ENCODE measurements at regions not wholly inside any gene's neighbourhood (a gene's known extent, or its start where the extent isn't known, plus 50 kb on each side); places are given as distances from the start of the nearest gene placed in this dataset.

DNA sequence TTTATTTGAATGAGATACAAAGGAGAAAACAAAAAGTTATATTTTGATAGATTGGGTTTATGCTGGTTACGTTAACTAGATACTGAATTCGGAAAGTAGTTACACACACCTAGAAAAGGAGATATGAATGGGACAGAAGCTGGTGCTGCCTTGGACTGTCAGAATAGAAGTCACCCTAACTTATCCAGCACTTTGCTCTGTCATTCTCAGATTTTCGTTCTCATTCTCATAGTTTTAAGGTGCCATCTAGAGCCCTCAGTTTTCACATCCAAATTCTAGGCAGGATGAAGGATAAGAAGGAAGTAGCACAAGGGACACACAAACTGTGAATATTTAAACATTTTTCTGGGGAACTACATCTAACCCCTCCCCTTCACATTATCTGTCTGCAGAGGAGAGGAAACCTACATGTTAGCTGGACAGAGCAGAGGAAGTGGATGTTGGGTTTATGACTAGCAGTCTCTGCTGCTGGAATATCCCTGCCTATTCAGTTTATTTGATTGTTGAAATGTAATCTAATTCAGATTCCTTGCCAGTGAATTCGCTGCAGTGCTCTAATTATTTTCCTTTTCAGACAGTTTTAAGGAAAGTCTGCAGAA lies 521.9 kb downstream of the FAT4 start:
- H3K4me3 ChIP-seq (replicated peaks in 1 of 3; ENCODE audit: insufficient read depth in 1 of 3, low read depth in 1 of 3, low read length in 3 of 3), result no peak overlapping the region
- no peaks in the 10 kb centered on the region for H4K20me1 ChIP-seq (replicated peaks; ENCODE audit: control insufficient read depth, extremely low read depth, insufficient read depth, low read length)
- FAIRE-seq (no peak), DNase-seq (ENCODE audit: low read depth, low spot score) (peak; percentile 11)
- no peak overlapping the region for H3K27ac ChIP-seq (ENCODE audit: insufficient read depth, low read depth, low read length)
- peaks cover 3% of the 10 kb centered on the region for H3K4me1 ChIP-seq (ENCODE audit: control insufficient read depth, extremely low read depth, insufficient read depth, low read length)
- CTCF ChIA-PET, result no interaction called here
- H2AFZ ChIP-seq (ENCODE audit: low read depth, low read length), result no peak overlapping the region
- no peak overlapping the region for H3K9ac ChIP-seq (replicated peaks; ENCODE audit: extremely low read depth, insufficient read depth, low read length)
- POLR2A ChIA-PET, result no interaction called here
- intact Hi-C loops (cut with micrococcal nuclease), result no loop called here
- TF ChIP-seq JUN (IDR thresholded peaks at IDR 0.05; ENCODE audit: borderline replicate concordance, insufficient read depth, insufficient read length, low read depth), result no peak
- no peak for TF ChIP-seq EZH2 (IDR thresholded peaks at IDR 0.05; ENCODE audit: borderline replicate concordance, low read depth, low read length, severe bottlenecking)
- no peak for TF ChIP-seq FOS (IDR thresholded peaks at IDR 0.05; ENCODE audit: borderline replicate concordance, insufficient read depth, low read length)
- no peak for TF ChIP-seq MYC (IDR thresholded peaks at IDR 0.05; ENCODE audit: low read depth, low read length)
- TF ChIP-seq MAX (IDR thresholded peaks at IDR 0.05; ENCODE audit: insufficient read depth, insufficient read length), result no peak
- no peak for TF ChIP-seq GATA2 (IDR thresholded peaks at IDR 0.05; ENCODE audit: insufficient read depth, insufficient read length, low read depth, low read length)
- TF ChIP-seq POLR2A (IDR thresholded peaks at IDR 0.05; ENCODE audit: low read depth, low read length), result no peak
- TF ChIP-seq, protein P1, sequence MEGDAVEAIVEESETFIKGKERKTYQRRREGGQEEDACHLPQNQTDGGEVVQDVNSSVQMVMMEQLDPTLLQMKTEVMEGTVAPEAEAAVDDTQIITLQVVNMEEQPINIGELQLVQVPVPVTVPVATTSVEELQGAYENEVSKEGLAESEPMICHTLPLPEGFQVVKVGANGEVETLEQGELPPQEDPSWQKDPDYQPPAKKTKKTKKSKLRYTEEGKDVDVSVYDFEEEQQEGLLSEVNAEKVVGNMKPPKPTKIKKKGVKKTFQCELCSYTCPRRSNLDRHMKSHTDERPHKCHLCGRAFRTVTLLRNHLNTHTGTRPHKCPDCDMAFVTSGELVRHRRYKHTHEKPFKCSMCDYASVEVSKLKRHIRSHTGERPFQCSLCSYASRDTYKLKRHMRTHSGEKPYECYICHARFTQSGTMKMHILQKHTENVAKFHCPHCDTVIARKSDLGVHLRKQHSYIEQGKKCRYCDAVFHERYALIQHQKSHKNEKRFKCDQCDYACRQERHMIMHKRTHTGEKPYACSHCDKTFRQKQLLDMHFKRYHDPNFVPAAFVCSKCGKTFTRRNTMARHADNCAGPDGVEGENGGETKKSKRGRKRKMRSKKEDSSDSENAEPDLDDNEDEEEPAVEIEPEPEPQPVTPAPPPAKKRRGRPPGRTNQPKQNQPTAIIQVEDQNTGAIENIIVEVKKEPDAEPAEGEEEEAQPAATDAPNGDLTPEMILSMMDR (IDR thresholded peaks at IDR 0.05; ENCODE audit: extremely low read depth in 1 of 2, insufficient read depth in 1 of 2, low read depth in 1 of 2, low read length in 2 of 2), result no peak
- TF ChIP-seq POLR2AphosphoS5 (IDR thresholded peaks at IDR 0.05; ENCODE audit: insufficient read depth, low read depth, low read length), result no peak
- H3K27me3 ChIP-seq (ENCODE audit: control insufficient read depth in 2 of 2, insufficient read depth in 2 of 2, low read length in 2 of 2), result no peaks in the 10 kb centered on the region
- no peaks in the 10 kb centered on the region for H3K9me1 ChIP-seq (replicated peaks; ENCODE audit: control insufficient read depth, extremely low read depth, insufficient read depth, low read length)
- dilution Hi-C loops (cut with MboI; ENCODE audit: extremely low pct_ligation_motif_present, low sequenced_read_pairs), result no loop called here
- no peak overlapping the region for H3K4me2 ChIP-seq (ENCODE audit: insufficient read depth, low read length)
- no TSS peak for BruUV-seq (replicated peaks)
- H3K36me3 ChIP-seq (ENCODE audit: control insufficient read depth in 2 of 2, extremely low read depth in 1 of 2, insufficient read depth in 2 of 2, low read length in 2 of 2), result no peaks in the 10 kb centered on the region
- H3K79me2 ChIP-seq (ENCODE audit: control insufficient read depth, insufficient read depth, low read length), result no peaks in the 10 kb centered on the region
- H3K9me3 ChIP-seq (replicated peaks; ENCODE audit: control insufficient read depth, insufficient read depth, low read length), result no peaks in the 10 kb centered on the region
